B cell (primary cell): ENCODE measurements at regions not wholly inside any gene's neighbourhood (a gene's known extent, or its start where the extent isn't known, plus 50 kb on each side); places are given as distances from the start of the nearest gene placed in this dataset.
"Not testable (repeated sequence)": the region's sequence is repeated elsewhere in the genome, so short reads cannot be mapped to it uniquely, and the experiment has no call there.

Experiments used
- ATAC-seq: fragments of 200-7000 bp; cut with Tn5 transposase; one replicate; pipeline ENCODE4 v1.10.0; 2021; ENCODE audit warnings: low read depth, mild to moderate bottlenecking, moderate number of reproducible peaks, moderate library complexity
- CTCF ChIA-PET: fragments of 350-600 bp; sonication (Branson Sonifier 250); formaldehyde crosslinking; loops from one replicate; lab custom pipeline; 2021; ENCODE audit warnings: antibody characterized with exemption, inconsistent platforms; lab: Charles Lee
- POLR2A ChIA-PET: fragments of 350-600 bp; sonication (Branson Sonifier 250); formaldehyde crosslinking; loops from one replicate; lab custom pipeline; 2021; ENCODE audit warnings: antibody characterized with exemption; lab: Charles Lee
- DNase-seq: peaks from one replicate; pipeline ENCODE4 v3.0.0; 2013
- H2AFZ ChIP-seq: 2 replicates; pipeline ENCODE4 v1.6.1; 2012; ENCODE audit warnings: mild to moderate bottlenecking, low read depth, low read length; ENCODE audit not compliant: insufficient read depth, poor library complexity, severe bottlenecking
- H3K27ac ChIP-seq, 2 donors: 1 replicate in 1 of 2; 2 replicates in 1 of 2; pipeline ENCODE4 v1.5.1; 2012 to 2013; ENCODE audit warnings: low read length in 2 of 2, mild to moderate bottlenecking in 2 of 2, moderate library complexity in 1 of 2
- H3K27me3 ChIP-seq, 4 experiments: fragments of 200-600 bp in 1 of 4; sonication (generic) in 1 of 4; replicated peaks in 1 of 4; 1 replicate in 2 of 4; 2 replicates in 2 of 4; pipeline versions ENCODE4 v1.6.1 to v1.7.0; 2013 to 2016; ENCODE audit warnings: low read length in 3 of 4, mild to moderate bottlenecking in 2 of 4, mixed read lengths in 1 of 4, moderate library complexity in 1 of 4; ENCODE audit not compliant: insufficient read depth in 4 of 4, control insufficient read depth in 3 of 4; ENCODE audit errors: control extremely low read depth in 1 of 4
- H3K36me3 ChIP-seq, 2 experiments: replicated peaks in 1 of 2; 1 replicate in 1 of 2; 2 replicates in 1 of 2; pipeline versions ENCODE4 v1.6.1 to v1.7.1; 2013; ENCODE audit warnings: low read length in 1 of 2; ENCODE audit not compliant: insufficient read depth in 2 of 2, control insufficient read depth in 1 of 2; ENCODE audit errors: control extremely low read depth in 1 of 2, extremely low read depth in 1 of 2
- H3K4me1 ChIP-seq, 2 donors: fragments of 200-600 bp in 1 of 2; sonication (generic) in 1 of 2; 1 replicate in 1 of 2; 2 replicates in 1 of 2; pipeline versions ENCODE4 v1.5.1 to v1.6.1; 2013 to 2017; ENCODE audit warnings: low read length in 2 of 2; ENCODE audit not compliant: control insufficient read depth in 2 of 2, insufficient read depth in 2 of 2
- H3K4me2 ChIP-seq: replicated peaks from 2 replicates; pipeline ENCODE3; 2012; ENCODE audit warnings: mild to moderate bottlenecking, low read depth, low read length; ENCODE audit not compliant: poor library complexity, severe bottlenecking
- H3K4me3 ChIP-seq, 5 experiments: fragments of 200-600 bp in 1 of 5; sonication (generic) in 1 of 5; 1 replicate in 3 of 5; 2 replicates in 2 of 5; pipeline versions ENCODE4 v1.5.1 to v1.7.0; 2011 to 2016; ENCODE audit warnings: low read length in 4 of 5, mild to moderate bottlenecking in 4 of 5, low read depth in 2 of 5, control low read depth in 1 of 5, moderate library complexity in 1 of 5; ENCODE audit not compliant: insufficient read depth in 1 of 5; ENCODE audit errors: control extremely low read depth in 1 of 5, extremely low read depth in 1 of 5
- H3K79me2 ChIP-seq: fragments of 200-600 bp; sonication (generic); one replicate; pipeline ENCODE4 v1.6.0; 2016; ENCODE audit warnings: low read length; ENCODE audit not compliant: control insufficient read depth, insufficient read depth
- H3K9ac ChIP-seq: fragments of 200-600 bp; sonication (generic); 2 replicates; pipeline ENCODE4 v1.6.1; 2017; ENCODE audit warnings: mild to moderate bottlenecking, low read length, moderate library complexity
- H3K9me3 ChIP-seq, 3 donors: one replicate each; pipeline versions ENCODE4 v1.6.1 to v1.7.1; 2013; ENCODE audit warnings: low read length in 2 of 3; ENCODE audit not compliant: control insufficient read depth in 2 of 3, insufficient read depth in 1 of 3; ENCODE audit errors: control extremely low read depth in 1 of 3
- H4K20me1 ChIP-seq: 2 replicates; pipeline ENCODE4 v1.6.0; 2012; ENCODE audit warnings: mild to moderate bottlenecking, low read length; ENCODE audit not compliant: insufficient read depth, control insufficient read depth, poor library complexity, severe bottlenecking
- H3K27ac Mint-ChIP-seq: one replicate; pipeline ENCODE4 v1.8.0; 2021; ENCODE audit warnings: mixed read lengths
- H3K27me3 Mint-ChIP-seq: one replicate; pipeline ENCODE4 v1.8.0; 2021; ENCODE audit warnings: mixed read lengths
- H3K4me1 Mint-ChIP-seq: one replicate; pipeline ENCODE4 v1.8.0; 2021; ENCODE audit warnings: mixed read lengths
- H3K4me3 Mint-ChIP-seq: one replicate; pipeline ENCODE4 v1.8.0; 2021; ENCODE audit warnings: mixed read lengths
- H3K9me3 Mint-ChIP-seq: one replicate; pipeline ENCODE4 v1.8.0; 2022; ENCODE audit warnings: mixed read lengths; ENCODE audit not compliant: insufficient read depth
- EZH2 ChIP-seq: IDR thresholded peaks from 2 replicates; pipeline ENCODE4 v1.6.1; 2012; ENCODE audit warnings: borderline replicate concordance, low read depth, mild to moderate bottlenecking, moderate library complexity, low read length; ENCODE audit not compliant: insufficient read depth, poor library complexity, severe bottlenecking
- WGBS: methylation state at CpG from one replicate; pipeline ENCODE4 v1.1.5; 2013; ENCODE audit warnings: missing lambda C conversion rate; ENCODE audit not compliant: insufficient coverage; 5-methylcytosine and 5-hydroxymethylcytosine counted together
- intact Hi-C: fragments of 100-400 bp; cut with micrococcal nuclease; formaldehyde crosslinking; loops from one replicate; pipeline ENCODE4 v1.10.0; 2022
- TF ChIP-seq, protein P1 (sequence below): fragments of 200-600 bp; IDR thresholded peaks from one replicate; pipeline ENCODE4 v1.8.0; 2022; ENCODE audit warnings: antibody characterized with exemption, mild to moderate bottlenecking

DNA sequence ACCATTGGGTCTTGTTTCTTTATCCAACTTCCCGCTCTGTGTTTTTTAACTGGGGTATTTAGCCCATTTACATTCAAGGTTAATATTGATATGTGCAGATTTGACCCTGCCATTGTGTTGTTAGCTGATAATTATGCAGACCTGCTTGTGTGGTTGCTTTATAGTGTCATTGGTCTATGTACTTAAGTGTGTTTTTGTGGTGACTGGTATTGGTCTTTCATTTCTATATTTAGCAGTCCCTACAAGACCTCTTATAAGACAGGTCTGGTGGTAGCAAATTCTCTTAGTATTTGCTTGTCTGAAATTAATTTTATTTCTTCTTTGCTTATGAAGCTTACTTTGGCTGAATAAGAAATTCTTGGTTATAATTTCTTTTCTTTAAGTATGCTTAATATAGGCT, 698.1 kb downstream of the DTWD2 start:
- TF ChIP-seq, protein P1, sequence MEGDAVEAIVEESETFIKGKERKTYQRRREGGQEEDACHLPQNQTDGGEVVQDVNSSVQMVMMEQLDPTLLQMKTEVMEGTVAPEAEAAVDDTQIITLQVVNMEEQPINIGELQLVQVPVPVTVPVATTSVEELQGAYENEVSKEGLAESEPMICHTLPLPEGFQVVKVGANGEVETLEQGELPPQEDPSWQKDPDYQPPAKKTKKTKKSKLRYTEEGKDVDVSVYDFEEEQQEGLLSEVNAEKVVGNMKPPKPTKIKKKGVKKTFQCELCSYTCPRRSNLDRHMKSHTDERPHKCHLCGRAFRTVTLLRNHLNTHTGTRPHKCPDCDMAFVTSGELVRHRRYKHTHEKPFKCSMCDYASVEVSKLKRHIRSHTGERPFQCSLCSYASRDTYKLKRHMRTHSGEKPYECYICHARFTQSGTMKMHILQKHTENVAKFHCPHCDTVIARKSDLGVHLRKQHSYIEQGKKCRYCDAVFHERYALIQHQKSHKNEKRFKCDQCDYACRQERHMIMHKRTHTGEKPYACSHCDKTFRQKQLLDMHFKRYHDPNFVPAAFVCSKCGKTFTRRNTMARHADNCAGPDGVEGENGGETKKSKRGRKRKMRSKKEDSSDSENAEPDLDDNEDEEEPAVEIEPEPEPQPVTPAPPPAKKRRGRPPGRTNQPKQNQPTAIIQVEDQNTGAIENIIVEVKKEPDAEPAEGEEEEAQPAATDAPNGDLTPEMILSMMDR = no peak
- no peak for TF ChIP-seq EZH2
- Histone ChIP-seq H3K9ac (no peak overlapping the region), H3K4me2 (no peak overlapping the region), H3K79me2 (no peaks in the 10 kb centered on the region), H4K20me1 (no peaks in the 10 kb centered on the region), H3K27ac (no peak overlapping the region), H2AFZ (no peak overlapping the region), H3K36me3 (no peaks in the 10 kb centered on the region), H3K27me3 (no peaks in the 10 kb centered on the region), H3K4me3 (no peak overlapping the region), H3K4me1 (no peaks in the 10 kb centered on the region), H3K9me3 (no peaks in the 10 kb centered on the region)
- DNase-seq (no peak), ATAC-seq (no peak)
- no CpG with 5 or more reads among the region's 1 CpG for WGBS
- CTCF ChIA-PET = no interaction called here
- Mint-ChIP-seq H3K27me3 (no peaks in the 10 kb centered on the region), H3K4me3 (no peak overlapping the region), H3K4me1 (no peaks in the 10 kb centered on the region), H3K9me3 (peaks cover 2% of the 10 kb centered on the region), H3K27ac (no peak overlapping the region)
- intact Hi-C loops = no loop called here
- POLR2A ChIA-PET = no interaction called here

DNA sequence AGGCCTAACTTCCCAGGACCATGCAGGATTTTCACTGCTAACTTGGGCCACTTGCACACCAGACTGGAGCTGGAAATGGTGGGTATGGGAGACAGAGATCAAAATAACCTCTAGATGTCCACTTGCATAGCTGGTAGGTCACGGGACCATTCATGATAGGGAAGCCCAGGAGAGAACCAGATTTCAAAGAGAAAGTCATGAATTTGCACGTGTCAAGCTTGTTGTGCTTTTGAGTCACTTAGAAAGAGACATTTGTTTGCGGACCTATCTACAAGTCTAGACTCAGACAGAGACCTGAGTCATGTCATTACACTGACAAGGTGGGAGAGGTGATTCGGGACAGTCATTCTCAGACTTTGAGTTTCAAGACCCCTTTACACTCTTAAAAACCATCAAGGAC, 704.1 kb downstream of the DTWD2 start:
- H3K9me3 ChIP-seq, H4K20me1 ChIP-seq, DNase-seq, CTCF ChIA-PET, ATAC-seq, H3K27ac ChIP-seq, H3K4me3 Mint-ChIP-seq, H2AFZ ChIP-seq, H3K4me2 ChIP-seq, H3K36me3 ChIP-seq, H3K27me3 ChIP-seq, H3K27ac Mint-ChIP-seq, H3K79me2 ChIP-seq, H3K9me3 Mint-ChIP-seq, H3K4me1 Mint-ChIP-seq, H3K4me1 ChIP-seq, H3K4me3 ChIP-seq, H3K9ac ChIP-seq, POLR2A ChIA-PET, intact Hi-C loops, H3K27me3 Mint-ChIP-seq: not testable (repeated sequence)
- WGBS = 80% methylated on average over 2 of the region's 4 CpGs

DNA sequence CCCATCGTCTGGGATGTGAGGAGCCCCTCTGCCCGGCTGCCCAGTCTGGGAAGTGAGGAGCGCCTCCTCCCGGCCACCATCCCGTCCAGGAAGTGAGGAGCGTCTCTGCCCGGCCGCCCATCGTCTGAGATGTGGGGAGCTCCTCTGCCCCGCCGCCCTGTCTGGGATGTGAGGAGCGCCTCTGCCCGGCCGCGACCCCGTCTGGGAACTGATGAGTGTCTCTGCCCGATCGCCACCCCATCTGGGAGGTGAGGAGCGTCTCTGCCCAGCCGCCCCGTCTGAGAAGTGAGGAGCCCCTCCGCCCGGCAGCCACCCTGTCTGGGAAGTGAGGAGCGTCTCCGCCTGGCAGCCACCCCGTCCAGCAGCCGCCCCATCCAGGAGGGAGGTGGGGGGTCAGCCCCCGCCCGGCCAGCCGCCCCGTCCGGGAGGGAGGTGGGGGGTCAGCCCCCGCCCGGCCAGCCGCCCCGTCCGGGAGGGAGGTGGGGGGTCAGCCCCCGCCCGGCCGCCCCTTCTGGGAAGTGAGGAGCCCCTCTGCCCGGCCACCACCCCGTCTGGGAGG, 705.8 kb downstream of the DTWD2 start:
- H3K27ac ChIP-seq, H3K27me3 ChIP-seq, H3K9ac ChIP-seq, H3K9me3 Mint-ChIP-seq, H3K79me2 ChIP-seq, ATAC-seq, CTCF ChIA-PET, H3K4me3 Mint-ChIP-seq, H3K9me3 ChIP-seq, H3K4me1 ChIP-seq, POLR2A ChIA-PET, H3K27ac Mint-ChIP-seq, intact Hi-C loops, H3K4me2 ChIP-seq, H4K20me1 ChIP-seq, H2AFZ ChIP-seq, DNase-seq, H3K27me3 Mint-ChIP-seq, H3K36me3 ChIP-seq, H3K4me3 ChIP-seq, H3K4me1 Mint-ChIP-seq: not testable (repeated sequence)
- 96% methylated on average over 18 of the region's 42 CpGs for WGBS
